ENCODE measurements at regions not wholly inside any gene's neighbourhood (a gene's known extent, or its start where the extent isn't known, plus 50 kb on each side); places are given as distances from the start of the nearest gene placed in this dataset.

DNA sequence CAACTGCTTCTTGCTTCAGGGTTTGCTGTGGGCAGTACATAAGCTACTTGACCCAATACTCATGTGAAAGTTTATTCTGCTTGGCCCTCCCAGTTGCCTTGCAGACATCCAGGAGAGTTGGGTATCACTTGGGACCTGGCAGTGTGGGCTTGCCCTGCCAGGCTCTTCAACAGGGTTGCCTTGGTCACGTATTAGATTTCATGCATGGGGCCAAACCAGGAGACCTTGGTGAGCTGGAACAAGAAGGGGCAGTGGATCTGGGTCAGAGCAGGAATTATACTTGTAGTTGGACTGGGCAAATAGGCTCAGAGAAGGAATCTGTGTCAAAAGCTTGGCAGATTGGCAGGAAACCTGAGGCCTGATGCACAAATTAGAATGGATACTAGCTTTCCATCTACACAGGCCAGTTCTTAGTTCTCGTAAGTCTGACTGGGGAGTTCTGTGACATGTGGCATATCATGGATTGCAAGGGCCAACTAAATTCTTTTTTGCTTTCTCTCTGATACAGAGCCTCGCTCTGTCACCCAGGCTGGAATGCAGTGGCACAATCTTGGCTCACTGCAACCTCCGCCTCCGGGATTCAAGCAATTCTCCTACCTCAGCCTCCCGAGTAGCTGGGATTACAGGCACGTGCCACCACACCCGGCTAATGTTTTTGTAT, 192.6 kb upstream of the SERP2 start:
- Histone ChIP-seq H3K4me1 (ENCODE audit: control insufficient read depth in 1 of 2, insufficient read depth in 1 of 2, low read depth in 1 of 2, low read length in 1 of 2) (no peaks in the 10 kb centered on the region), H3K36me3 (no peaks in the 10 kb centered on the region), H3K4me3 (ENCODE audit: low read depth in 1 of 2, low read length in 1 of 2) (no peak overlapping the region), H3K27me3 (no peaks in the 10 kb centered on the region), H3K27ac (no peak overlapping the region), H3K9me3 (no peaks in the 10 kb centered on the region)
- TF ChIP-seq, protein P1, sequence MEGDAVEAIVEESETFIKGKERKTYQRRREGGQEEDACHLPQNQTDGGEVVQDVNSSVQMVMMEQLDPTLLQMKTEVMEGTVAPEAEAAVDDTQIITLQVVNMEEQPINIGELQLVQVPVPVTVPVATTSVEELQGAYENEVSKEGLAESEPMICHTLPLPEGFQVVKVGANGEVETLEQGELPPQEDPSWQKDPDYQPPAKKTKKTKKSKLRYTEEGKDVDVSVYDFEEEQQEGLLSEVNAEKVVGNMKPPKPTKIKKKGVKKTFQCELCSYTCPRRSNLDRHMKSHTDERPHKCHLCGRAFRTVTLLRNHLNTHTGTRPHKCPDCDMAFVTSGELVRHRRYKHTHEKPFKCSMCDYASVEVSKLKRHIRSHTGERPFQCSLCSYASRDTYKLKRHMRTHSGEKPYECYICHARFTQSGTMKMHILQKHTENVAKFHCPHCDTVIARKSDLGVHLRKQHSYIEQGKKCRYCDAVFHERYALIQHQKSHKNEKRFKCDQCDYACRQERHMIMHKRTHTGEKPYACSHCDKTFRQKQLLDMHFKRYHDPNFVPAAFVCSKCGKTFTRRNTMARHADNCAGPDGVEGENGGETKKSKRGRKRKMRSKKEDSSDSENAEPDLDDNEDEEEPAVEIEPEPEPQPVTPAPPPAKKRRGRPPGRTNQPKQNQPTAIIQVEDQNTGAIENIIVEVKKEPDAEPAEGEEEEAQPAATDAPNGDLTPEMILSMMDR (IDR thresholded peaks at IDR 0.05): no peak

DNA sequence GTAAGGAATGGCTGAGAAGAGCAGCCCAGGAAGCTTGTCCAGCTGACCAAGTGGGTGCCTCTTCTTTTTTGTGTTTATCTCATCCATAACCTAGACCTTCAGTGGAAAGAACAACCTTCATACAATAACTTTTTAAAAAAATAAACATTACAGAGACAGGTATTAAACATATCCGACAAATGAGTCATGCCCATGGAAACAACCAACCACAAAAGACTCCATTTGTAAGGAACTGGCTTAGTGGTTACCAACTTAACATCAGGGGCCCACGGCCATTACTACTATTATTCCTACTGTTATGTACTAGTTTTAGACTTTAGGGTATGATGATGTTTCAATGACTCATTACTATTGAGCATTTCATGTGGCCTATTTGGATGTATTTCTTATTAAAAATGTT, 191.7 kb upstream of the SERP2 start:
- no peak overlapping the region for H3K27ac ChIP-seq
- no peaks in the 10 kb centered on the region for H3K36me3 ChIP-seq
- TF ChIP-seq, protein P1 (IDR thresholded peaks at IDR 0.05): no peak
- H3K4me1 ChIP-seq (ENCODE audit: control insufficient read depth in 1 of 2, insufficient read depth in 1 of 2, low read depth in 1 of 2, low read length in 1 of 2): no peaks in the 10 kb centered on the region
- no peak overlapping the region for H3K4me3 ChIP-seq (ENCODE audit: low read depth in 1 of 2, low read length in 1 of 2)
- no peaks in the 10 kb centered on the region for H3K27me3 ChIP-seq
- H3K9me3 ChIP-seq: no peaks in the 10 kb centered on the region

- no peak overlapping the region for H3K27ac ChIP-seq
- no peaks in the 10 kb centered on the region for H3K27me3 ChIP-seq
- TF ChIP-seq, protein P1 (IDR thresholded peaks at IDR 0.05): no peak
- no peaks in the 10 kb centered on the region for H3K4me1 ChIP-seq (ENCODE audit: control insufficient read depth in 1 of 2, insufficient read depth in 1 of 2, low read depth in 1 of 2, low read length in 1 of 2)
- no peaks in the 10 kb centered on the region for H3K36me3 ChIP-seq
- H3K4me3 ChIP-seq (ENCODE audit: low read depth in 1 of 2, low read length in 1 of 2): no peak overlapping the region
- no peaks in the 10 kb centered on the region for H3K9me3 ChIP-seq
Measured at GRCh38 chr13:44184740-44185139, 188.9 kb upstream of the SERP2 start.

DNA sequence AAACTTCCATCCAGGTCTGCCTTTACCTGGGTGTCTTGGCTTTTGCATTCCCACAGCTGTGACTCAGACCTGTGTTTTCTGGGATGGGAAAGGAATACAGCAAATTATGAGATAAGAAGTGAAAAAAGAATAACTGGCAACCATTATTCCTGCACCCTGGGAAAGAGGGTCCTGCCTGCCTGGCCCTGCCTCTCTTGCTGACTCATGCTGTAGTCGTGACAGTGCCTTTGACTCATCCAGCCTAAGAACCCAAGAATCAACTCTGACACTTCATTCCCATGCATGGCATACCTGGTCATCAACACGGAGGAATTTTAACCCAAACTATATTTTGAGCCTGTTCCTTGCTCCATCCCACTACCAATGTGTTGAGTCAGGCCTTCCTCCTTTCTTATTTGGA, 185.4 kb upstream of the SERP2 start:
- Histone ChIP-seq H3K9me3 (no peaks in the 10 kb centered on the region), H3K4me3 (ENCODE audit: low read depth in 1 of 2, low read length in 1 of 2) (no peak overlapping the region), H3K27ac (no peak overlapping the region)

GRCh38 chr13:44189085-44189484, 184.5 kb upstream of the SERP2 start:
- Histone ChIP-seq H3K9me3 (no peaks in the 10 kb centered on the region), H3K4me1 (ENCODE audit: control insufficient read depth in 1 of 2, insufficient read depth in 1 of 2, low read depth in 1 of 2, low read length in 1 of 2) (no peaks in the 10 kb centered on the region), H3K36me3 (no peaks in the 10 kb centered on the region), H3K27ac (no peak overlapping the region), H3K4me3 (ENCODE audit: low read depth in 1 of 2, low read length in 1 of 2) (no peak overlapping the region), H3K27me3 (no peaks in the 10 kb centered on the region)
- TF ChIP-seq, protein P1 (IDR thresholded peaks at IDR 0.05): no peak

More for the DNA sequence above, 185.4 kb upstream of the SERP2 start:
- Histone ChIP-seq H3K4me1 (ENCODE audit: control insufficient read depth in 1 of 2, insufficient read depth in 1 of 2, low read depth in 1 of 2, low read length in 1 of 2) (no peaks in the 10 kb centered on the region), H3K36me3 (no peaks in the 10 kb centered on the region), H3K27me3 (no peaks in the 10 kb centered on the region)
- TF ChIP-seq, protein P1 (IDR thresholded peaks at IDR 0.05): no peak

Measured in neutrophil (primary cell).